HG03342 (cell line): ENCODE measurements at regions not wholly inside any gene's neighbourhood (a gene's known extent, or its start where the extent isn't known, plus 50 kb on each side); places are given as distances from the start of the nearest gene placed in this dataset.

Source experiments
- ATAC-seq: cut with Tn5 transposase; IDR thresholded peaks from one replicate; pipeline ENCODE4 v1.9.1; 2021; ENCODE audit warnings: mild to moderate bottlenecking, moderate library complexity; ENCODE audit not compliant: unreplicated experiment

DNA sequence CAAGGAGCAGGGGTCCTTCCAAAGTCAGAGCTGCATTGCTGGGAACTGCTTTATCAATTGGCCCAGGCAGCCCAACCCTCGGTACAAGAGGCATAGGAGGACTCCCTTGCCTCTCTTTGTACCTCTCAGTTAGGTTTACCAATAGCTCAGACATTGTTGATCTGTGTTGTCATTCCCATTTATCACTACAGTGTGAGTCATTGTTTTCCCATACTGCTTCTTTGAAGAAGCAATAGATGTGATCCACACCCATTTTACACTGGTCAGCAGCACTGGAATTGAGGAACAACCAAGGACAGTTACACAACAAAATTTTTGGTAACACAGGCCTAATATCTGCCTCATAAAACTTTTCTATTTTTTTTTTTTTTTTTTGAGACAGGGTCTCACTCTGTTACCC, 307.2 kb downstream of the SNX13 start:
- no peak for ATAC-seq

DNA sequence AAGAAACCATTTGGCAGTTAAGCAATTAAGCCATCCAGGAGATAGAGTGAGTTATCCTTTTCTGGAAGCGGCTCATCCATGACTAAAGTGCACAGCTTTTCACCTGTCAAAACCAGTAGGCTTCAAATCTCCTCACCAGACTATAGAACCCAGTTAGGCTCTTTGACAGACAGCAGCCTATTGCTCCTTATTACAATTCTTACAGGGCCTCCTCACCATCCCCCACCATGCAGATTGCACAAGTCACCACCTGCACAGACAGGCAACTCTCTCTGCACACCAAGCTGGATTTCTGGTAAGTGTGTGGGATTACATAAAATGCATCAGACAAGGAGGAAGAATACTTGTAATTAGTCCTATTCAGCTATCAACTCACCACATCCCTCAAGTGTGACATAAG, 301.6 kb downstream of the SNX13 start:
- ATAC-seq: no peak

DNA sequence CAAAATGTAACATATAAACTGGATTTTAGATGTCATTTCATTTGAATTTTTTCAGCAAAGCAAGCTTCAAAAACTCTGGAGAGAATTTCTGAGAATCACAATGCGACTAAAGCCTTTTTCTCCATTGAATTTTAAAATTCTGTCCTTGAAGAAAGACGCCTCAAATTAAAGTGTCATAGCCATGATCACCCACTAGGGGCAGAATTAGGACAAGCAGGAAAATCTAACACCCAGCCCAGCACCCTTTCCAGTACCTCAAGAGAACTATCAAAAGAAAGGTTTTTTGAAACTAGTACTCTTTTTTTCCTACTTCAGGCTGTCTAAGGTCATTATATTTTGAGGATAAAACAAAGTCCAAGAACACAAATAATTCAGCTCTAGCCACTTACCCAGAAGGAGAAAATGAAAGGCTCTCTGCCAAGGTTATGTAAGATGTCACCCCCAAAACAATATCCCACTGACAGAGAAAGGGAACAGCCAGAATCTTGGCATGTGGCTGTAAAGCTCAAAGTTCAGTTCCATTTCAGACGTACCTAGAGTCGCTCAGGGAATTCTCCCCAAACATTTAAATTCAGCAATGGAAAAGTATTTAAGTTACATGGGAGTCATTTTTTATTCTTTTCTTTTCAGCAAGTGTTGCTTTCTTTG, 299.4 kb downstream of the SNX13 start:
- ATAC-seq: peak; percentile 80

DNA sequence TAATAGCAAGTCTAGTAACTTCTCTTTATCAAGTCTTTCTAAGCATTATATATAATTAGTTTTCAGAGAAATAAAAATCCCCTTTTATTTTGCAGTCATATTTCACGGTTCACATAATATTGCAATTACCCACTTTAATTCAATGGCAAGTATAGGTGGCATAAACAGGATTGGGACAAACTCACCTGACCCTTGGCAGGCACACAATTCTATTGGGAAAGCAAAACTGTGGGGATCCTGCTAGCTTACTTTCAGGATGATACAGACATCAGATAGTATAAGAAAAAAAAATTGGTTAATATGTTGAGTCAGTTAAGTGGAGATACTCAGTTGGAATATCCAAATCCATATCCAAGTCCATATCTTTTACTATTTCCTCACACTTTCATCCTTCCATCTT, 294.8 kb downstream of the SNX13 start:
- ATAC-seq: no peak

DNA sequence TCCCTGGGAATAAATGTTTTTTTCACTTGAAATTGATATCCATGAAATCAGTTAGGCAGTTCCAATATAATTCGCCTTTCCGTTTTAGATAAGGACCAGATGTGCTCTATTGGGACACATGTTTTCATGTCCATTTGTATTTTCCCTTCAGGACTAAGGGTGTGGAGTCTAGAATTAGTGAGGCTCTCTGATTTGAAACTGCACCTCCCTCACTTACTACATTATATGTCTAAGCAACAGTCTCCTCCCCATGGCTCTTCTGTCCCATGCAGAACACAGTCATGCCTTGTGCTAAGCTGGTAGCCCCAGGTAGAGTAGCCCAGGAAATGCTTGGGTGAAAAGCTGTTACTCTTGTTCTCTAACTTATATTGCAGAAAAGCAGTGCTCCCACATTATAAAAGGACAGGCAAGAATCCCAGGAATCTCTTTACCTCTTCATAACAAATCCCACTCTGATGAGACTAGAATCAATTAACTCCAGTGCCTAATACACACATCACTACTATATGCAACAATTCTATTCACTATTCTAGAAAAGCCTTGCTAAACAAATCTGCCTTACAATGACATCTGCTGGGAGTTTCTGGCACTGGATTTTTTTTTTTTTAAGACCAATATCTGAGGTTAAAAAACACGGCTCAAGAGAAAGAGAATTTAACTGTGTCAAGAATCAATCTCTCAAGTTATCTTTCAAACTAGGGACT, 293.9 kb downstream of the SNX13 start:
- no peak for ATAC-seq

DNA sequence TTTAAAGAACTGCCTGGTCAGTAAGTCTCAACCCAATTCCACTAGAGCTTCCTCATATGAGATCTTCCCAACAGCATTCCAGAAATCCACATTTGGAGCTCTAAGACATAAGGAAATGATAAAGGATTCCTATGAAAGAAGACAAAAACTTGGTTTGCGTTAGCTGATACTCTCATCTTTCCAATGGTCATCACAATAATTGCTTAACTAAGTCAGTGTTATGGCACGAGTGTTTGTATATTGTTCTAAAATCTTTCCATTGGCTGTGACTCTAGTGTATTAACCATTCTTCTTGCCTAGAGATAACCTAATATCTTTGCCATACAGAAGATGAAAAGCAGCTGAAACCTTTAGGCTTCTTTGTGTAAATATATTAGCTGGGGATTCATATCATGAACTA, 289.0 kb downstream of the SNX13 start:
- no peak for ATAC-seq

DNA sequence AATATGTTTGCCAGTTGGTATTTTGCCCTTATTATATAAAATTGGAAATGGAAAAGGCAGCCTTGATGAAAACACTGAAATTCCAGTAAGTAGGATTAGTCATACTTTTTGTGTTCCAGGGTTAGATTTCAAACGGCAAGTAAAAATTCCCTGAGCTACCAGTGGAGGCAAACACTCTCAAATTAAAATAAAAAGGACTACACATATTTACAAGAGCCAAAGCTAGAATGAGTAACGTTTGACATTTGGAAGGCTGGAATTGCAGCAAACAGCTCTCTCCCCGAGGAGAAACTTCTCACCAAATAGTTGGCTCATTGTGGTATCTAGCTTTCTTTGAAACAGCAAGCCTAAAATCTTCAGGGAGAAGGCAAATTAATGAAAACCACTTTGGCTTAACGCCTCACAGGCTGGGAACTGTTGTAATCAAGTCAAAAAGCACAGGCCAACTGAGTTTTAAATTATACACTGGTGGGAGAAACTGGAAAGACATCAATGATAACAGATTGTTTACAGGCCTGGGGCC, 288.4 kb downstream of the SNX13 start:
- no peak for ATAC-seq

DNA sequence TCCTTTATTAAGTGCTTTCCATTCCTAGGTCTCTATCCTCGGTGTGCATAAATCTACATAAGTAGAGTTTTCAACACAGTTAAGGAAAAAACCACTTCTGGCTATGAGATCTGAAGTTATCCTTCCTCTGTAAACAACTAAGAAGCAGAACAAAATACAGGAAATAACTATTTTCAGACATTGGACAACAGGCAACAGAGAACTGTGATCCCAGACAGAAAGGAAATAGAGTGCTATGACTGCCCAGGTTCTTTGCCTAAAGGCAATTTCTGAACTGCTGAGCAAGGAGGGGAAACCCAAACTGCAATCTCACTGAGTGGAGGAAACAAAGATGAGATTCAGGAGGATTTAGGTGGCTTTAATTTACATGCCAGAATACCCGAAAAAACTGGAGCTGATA, 285.4 kb downstream of the SNX13 start:
- no peak for ATAC-seq

DNA sequence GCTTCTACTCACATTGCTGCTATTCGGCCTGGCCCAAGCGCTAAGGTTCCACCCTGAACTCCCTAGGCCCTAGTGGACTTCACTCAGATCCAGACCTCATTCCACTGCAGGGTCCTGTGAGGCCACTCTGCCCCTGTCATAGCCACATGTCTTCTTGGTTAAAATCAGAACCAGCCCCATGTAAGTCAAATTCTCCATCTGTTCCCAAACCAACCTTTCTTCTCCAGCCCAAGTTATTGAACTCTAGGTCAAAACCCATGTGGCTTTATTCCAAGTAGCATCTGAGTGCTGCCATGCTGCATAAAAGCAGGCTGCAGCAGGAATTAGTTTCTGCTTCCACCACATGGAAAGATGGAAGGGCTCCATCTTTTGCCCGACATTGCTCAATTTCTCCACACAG, 281.2 kb downstream of the SNX13 start:
- no peak for ATAC-seq

DNA sequence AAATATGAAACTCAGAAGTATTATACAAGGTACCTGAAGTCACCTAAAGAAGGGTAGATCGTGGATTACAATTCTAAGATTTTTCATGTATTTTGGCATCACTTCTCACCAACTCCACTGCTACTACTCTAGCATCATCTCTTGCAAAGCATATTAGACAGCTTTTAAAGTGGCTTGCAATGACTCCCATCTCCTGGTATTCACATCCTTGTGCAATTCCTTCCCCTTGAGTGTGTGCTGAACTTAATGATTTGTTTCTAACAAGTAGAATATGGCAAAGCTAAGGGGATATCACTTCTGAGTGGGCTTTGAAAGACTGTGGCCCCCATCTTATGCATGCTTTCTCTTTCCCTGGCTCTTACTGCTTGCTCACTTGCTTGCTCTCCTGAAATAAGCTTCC, 280.2 kb downstream of the SNX13 start:
- no peak for ATAC-seq

DNA sequence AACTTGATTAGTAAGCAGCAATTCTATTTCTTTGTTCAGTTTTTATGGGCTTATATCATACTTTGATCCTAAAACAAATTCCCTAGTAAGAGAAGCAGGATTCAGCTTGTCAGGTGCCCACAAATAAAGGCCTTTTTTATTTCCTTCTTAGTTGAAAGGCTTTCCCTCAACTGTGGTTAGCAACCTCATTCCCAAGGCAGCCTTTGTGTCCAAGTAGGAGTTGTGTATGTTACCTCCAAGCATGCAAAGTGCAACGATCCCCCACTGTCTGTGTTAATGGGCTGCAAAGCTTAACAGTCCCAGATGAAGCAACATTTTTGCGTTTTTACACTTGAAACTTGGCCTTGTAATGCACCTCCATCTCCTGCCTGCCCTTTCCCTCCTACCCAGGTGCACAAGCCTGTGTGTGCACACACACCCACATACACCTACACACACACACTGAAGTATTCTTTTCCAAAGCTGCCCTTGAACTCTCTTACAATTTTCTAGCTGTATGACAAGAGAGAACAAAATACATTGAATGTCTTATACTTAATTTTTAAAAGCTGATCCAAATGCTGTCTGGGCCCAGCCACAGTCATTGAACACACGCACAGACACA, 278.2 kb downstream of the SNX13 start:
- no peak for ATAC-seq

DNA sequence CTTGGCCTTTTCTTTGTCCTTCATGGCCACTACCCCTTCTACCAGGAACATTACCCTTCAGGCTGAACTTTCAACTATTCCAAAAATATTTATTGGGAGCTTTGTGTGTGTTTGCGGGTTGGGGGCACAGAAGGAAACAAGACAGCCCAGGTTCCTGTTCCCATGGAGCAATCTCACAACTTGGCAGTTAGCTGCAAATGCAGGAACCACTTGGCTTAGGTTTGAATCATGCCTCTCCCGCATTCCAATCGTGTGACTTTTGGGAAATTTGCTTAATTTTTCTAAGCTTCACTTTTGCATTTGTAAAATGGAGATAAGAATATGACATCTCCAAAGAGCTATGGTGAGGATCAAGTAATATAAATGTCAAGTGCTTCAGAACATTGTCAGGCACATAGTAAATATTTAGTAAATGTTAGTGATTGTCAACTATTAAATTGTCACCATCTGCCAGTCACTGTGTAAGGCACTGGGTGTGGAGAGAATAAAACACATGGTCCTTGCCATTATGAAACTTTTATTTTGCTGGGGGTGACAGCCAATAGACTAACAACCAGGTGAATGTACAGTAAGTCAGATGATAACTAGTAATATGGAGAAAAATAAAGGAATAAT, 277.1 kb downstream of the SNX13 start:
- ATAC-seq: no peak

DNA sequence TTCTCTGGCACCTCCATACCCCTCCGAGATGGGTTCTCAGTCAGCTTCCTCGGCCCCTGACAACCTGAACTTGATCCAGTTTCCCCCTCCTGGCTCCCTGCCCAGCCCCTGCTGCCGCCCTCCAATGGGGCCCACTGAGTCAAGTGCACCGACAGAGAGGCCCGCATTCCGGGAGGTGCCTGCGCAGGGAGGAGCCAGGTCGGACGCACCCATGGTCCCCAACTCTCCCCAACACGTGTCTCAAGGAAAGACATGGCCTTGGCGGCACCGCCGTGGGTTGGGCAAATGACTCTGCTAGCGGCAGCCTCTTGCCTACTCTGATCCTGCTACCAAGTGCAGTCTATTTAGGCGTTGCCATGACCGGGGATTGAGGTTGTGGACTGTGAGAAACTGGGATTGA, 275.3 kb downstream of the SNX13 start:
- ATAC-seq: no peak

DNA sequence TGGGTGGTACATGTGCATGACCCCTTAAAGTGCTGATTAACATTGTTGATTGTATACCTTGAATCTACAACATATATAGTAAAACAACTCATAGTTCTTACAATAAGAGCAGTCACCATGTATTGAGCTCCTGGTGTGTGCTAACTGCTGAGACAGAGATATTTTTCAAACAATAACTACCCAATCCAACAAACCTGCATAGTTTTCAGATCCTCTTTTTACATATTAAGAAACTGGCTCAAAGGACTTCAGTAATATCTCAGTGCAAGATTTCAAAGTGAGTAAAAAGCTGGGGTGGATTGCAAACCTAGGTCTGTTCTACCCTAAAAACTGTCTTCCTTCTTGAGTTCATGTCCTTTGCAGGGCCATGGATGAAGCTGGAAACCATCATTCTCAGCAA, 272.2 kb downstream of the SNX13 start:
- no peak for ATAC-seq

DNA sequence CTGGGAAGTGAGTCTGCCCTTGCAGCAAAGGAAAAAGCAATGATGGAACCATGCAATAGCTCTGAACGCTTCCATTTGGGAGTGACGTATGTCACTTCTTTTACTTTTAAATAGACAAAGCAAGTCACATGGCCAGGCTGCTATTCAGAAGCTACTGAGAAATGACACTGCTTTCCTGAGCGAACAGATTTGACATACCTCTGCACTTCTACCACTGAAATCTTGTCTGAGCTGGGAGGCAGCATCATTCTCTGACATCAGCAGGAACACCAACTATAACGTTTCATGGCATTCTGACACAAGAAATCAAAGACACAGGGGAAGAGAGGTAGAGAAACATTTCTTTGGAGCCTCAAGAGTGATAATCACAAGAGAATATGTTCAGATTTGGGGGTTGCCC, 271.1 kb downstream of the SNX13 start:
- ATAC-seq: no peak

DNA sequence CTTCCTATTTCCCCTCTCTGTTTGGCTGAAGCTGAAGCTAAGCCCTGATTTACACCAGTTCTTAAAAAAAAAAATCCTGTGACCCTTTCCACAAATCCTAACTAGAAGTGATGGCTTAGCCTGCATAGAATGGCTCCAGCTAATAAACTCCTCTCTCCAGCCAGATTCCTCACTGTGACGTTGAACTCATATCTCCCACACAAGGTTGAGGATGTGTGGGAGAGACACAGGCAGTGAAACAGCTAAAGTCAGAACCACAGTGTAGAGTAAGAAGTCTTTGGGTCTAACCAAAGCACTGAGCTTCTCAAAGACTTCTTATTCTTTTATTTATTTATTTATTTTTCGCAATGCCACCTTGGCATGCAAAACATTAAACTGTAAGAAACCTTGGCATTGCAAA, 268.3 kb downstream of the SNX13 start:
- ATAC-seq: no peak

DNA sequence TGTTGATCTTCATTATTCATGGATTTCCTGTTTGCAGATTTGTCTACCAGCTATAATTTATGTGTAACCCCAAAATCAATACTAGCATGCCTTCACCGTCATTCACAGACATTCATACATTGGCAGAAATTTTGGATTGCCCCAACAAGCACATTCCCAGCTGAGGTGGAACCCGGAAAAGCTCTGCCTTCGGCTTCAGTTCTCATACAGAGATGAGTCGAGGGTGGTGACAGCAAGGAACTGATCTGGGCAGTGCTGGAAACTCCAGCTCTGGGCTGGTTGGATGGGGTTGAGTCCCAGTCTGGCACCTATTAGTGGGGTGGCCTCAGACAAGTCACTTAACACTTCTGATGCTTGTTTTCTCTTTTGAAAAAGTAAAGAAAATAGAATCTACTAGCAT, 267.5 kb downstream of the SNX13 start:
- no peak for ATAC-seq

DNA sequence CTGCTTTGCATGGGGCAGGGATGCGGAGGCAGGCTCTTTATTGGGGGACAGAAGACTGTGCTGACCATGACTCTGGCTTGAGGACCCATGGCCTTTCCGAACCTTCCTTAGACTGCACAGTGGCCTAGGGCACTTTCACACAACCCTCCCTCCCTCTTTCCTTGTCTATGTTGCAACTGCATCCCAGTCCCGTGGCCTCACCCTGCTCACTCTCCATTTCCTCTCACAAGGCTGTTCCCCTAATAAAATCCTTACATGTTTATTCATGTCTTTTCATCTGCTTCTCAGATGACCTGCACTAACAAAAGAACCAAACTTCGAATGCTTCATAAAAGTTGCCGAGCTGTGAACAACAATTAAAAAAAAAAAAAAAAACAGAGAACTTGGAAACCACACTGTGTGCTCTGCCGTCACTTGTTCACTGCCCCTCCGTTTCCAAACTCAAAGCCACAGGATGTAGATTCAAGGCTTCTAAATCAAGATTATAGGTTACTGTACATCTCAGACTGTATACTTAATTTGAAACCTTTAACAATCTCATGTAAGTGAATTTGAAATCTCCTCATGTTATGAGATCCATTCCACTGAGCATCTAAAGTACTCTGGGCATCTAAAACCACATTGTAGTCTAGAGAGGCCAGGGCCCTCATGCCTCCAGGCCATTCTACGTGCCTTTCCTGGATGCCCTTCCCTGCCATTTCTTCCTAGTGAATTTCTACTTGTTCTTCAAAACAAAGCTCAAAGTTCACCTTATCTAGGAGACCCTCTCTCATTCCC, 265.9 kb downstream of the SNX13 start:
- no peak for ATAC-seq

DNA sequence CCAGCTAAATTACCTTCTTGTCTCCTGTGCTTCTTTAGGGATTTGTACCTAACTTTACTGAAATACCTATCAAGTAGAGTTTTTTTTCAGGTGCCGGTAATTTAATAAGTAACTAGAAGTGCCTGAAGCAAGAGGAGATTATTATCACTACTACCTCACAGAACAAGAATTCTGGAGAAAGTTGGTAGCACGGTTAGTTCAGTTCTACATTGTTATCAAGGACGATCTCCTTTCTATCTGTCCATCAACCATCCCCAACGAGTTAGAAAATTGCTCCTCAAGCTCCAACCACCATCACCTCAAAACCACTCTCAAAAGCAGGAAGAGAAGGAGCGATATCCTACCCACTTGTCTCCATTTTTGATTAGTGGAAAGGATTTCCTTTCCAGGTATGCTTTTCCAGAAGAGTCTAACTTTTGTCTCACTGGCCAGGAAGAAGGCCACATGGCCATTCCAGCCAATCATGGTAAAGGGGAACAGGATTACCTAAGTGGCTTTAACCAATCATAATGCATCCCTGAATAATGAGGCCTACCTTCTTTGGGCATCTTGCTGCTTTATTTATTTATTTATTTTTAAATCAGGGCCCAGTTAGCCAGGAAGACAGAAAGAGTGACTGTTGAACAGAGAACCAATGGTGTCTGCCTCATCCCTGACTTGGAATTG, 265.2 kb downstream of the SNX13 start:
- no peak for ATAC-seq

DNA sequence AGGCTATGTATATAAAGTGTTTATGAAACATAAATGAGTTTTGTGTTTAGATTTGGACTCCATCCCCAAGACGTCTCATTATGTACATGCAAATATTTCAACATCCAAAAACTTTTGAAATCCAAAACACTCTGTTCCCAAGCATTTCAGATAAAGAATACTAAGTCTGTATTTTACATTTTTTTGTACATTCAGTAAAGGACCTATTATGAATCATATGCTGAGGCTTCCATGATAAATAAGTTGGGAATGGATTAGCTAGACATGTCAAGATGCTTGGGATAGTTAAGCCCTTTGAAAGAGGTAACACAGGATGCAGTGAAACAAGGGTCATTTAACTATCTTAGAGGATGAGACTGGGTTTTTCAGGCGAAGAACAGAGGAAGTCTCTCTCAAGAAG, 262.9 kb downstream of the SNX13 start:
- no peak for ATAC-seq

DNA sequence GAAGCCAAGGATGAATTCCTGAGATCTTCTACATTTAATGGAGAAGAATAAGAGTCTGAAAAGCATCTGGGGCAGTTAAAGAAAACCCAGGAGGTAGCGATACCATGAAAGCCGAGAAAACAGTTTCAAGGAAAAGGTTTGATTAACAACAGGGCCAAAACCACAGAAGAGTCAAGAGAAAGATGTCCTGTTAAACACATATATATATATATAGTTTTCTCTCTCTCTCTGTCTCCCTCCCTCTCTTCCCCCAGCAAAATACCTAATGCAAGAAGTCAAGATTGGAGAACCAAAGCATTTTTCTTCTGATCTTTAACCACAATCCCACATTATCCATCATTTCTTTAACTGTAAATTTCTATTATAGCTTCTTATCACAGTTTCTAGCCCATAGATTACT, 261.4 kb downstream of the SNX13 start:
- no peak for ATAC-seq
